SK-N-SH (cell line): ENCODE measurements at regions not wholly inside any gene's neighbourhood (a gene's known extent, or its start where the extent isn't known, plus 50 kb on each side); places are given as distances from the start of the nearest gene placed in this dataset.

ENCODE experiments used
- JUND ChIP-seq: IDR thresholded peaks from 2 replicates; pipeline ENCODE4 v1.4.0; 2012
- RCOR1 ChIP-seq: fragments of 150-350 bp; IDR thresholded peaks from 2 replicates; pipeline ENCODE4 v1.6.1; 2017; ENCODE audit warnings: antibody characterized with exemption, low read length
- TCF12 ChIP-seq: IDR thresholded peaks from 2 replicates; pipeline ENCODE4 v1.4.0; 2012
- USF2 ChIP-seq: fragments of 150-350 bp; IDR thresholded peaks from 2 replicates; pipeline ENCODE4 v1.6.1; 2017; ENCODE audit warnings: antibody characterized with exemption, low read length, low read depth, borderline replicate concordance
- TF ChIP-seq, protein P1 (sequence below): fragments of 200-600 bp; sonication (generic); IDR thresholded peaks from 2 replicates; pipeline ENCODE4 v1.6.1; 2017; ENCODE audit warnings: antibody characterized with exemption, mild to moderate bottlenecking, moderate library complexity

- TF ChIP-seq TCF12 = no peak
- no peak for TF ChIP-seq RCOR1
- TF ChIP-seq, protein P1, sequence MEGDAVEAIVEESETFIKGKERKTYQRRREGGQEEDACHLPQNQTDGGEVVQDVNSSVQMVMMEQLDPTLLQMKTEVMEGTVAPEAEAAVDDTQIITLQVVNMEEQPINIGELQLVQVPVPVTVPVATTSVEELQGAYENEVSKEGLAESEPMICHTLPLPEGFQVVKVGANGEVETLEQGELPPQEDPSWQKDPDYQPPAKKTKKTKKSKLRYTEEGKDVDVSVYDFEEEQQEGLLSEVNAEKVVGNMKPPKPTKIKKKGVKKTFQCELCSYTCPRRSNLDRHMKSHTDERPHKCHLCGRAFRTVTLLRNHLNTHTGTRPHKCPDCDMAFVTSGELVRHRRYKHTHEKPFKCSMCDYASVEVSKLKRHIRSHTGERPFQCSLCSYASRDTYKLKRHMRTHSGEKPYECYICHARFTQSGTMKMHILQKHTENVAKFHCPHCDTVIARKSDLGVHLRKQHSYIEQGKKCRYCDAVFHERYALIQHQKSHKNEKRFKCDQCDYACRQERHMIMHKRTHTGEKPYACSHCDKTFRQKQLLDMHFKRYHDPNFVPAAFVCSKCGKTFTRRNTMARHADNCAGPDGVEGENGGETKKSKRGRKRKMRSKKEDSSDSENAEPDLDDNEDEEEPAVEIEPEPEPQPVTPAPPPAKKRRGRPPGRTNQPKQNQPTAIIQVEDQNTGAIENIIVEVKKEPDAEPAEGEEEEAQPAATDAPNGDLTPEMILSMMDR = no peak
- no peak for TF ChIP-seq USF2
- no peak for TF ChIP-seq JUND
These were observed 269.2 kb upstream of the HDAC4 start for GRCh38 chr2:239669899-239670460.
